HG02623 (cell line): ENCODE measurements at regions not wholly inside any gene's neighbourhood (a gene's known extent, or its start where the extent isn't known, plus 50 kb on each side); places are given as distances from the start of the nearest gene placed in this dataset.

Experiments
- ATAC-seq: cut with Tn5 transposase; IDR thresholded peaks from one replicate; pipeline ENCODE4 v1.9.1; 2021; ENCODE audit warnings: moderate library complexity; ENCODE audit not compliant: unreplicated experiment

GRCh38 chr20:23155141-23155590, 69.0 kb upstream of the CD93 start:
- no peak for ATAC-seq

- no peak for ATAC-seq
These were observed 67.7 kb upstream of the CD93 start for GRCh38 chr20:23153696-23154341.

GRCh38 chr20:23152902-23153301, 66.8 kb upstream of the CD93 start:
- ATAC-seq, result no peak

- no peak for ATAC-seq
These were observed 66.3 kb upstream of the CD93 start for GRCh38 chr20:23152308-23152892.

- ATAC-seq, result no peak
These were observed 65.8 kb upstream of the CD93 start for GRCh38 chr20:23151885-23152284.

- no peak for ATAC-seq
These were observed 65.0 kb upstream of the CD93 start for GRCh38 chr20:23151008-23151703.

- ATAC-seq, result no peak
These were observed 64.3 kb upstream of the CD93 start for GRCh38 chr20:23150304-23151007.

GRCh38 chr20:23149623-23150279, 63.6 kb upstream of the CD93 start:
- no peak for ATAC-seq

GRCh38 chr20:23148731-23149570, 62.8 kb upstream of the CD93 start:
- no peak for ATAC-seq

GRCh38 chr20:23147964-23148730, 62.0 kb upstream of the CD93 start:
- ATAC-seq, result no peak

- no peak for ATAC-seq
These were observed 61.5 kb upstream of the CD93 start for GRCh38 chr20:23147647-23147963.

GRCh38 chr20:23146857-23147637, 60.9 kb upstream of the CD93 start:
- ATAC-seq, result no peak

GRCh38 chr20:23146181-23146580, 60.1 kb upstream of the CD93 start:
- ATAC-seq, result no peak

GRCh38 chr20:23145281-23145700, 59.2 kb upstream of the CD93 start:
- ATAC-seq, result no peak

GRCh38 chr20:23144856-23145255, 58.7 kb upstream of the CD93 start:
- ATAC-seq, result no peak

GRCh38 chr20:23143986-23144690, 58.0 kb upstream of the CD93 start:
- ATAC-seq, result no peak

GRCh38 chr20:23143098-23143497, 57.0 kb upstream of the CD93 start:
- ATAC-seq, result no peak
